Activated CD8-positive, alpha-beta T cell treated with anti-CD3 and anti-CD28 coated beads, Interleukin-2, amount 10 ng/mL, durations not matched to agents 7 days and 5 days (primary cell): ENCODE measurements at regions not wholly inside any gene's neighbourhood (a gene's known extent, or its start where the extent isn't known, plus 50 kb on each side); places are given as distances from the start of the nearest gene placed in this dataset.
"Not testable (repeated sequence)": the region's sequence is repeated elsewhere in the genome, so short reads cannot be mapped to it uniquely, and the experiment has no call there.

Experiments
- ATAC-seq: fragments of 150-1000 bp; cut with Tn5 transposase; one replicate; pipeline ENCODE4 v1.10.0; 2021; ENCODE audit warnings: moderate library complexity
- CTCF ChIA-PET: fragments of 350-600 bp; sonication (Branson Sonifier 250); formaldehyde crosslinking; loops from one replicate; lab custom pipeline; 2021; ENCODE audit warnings: antibody characterized with exemption; lab: Charles Lee
- POLR2A ChIA-PET: fragments of 350-600 bp; sonication (Branson Sonifier 250); formaldehyde crosslinking; loops from one replicate; lab custom pipeline; 2021; ENCODE audit warnings: antibody characterized with exemption; lab: Charles Lee
- DNase-seq: peaks from one replicate; pipeline ENCODE4 v3.0.0-alpha.2; 2020
- H3K27ac Mint-ChIP-seq: one replicate; pipeline ENCODE4 v1.8.0; 2021; ENCODE audit warnings: mild to moderate bottlenecking, mixed read lengths
- H3K27me3 Mint-ChIP-seq: one replicate; pipeline ENCODE4 v1.8.0; 2021; ENCODE audit warnings: low read depth, mixed read lengths
- H3K36me3 Mint-ChIP-seq: one replicate; pipeline ENCODE4 v1.8.0; 2021; ENCODE audit warnings: low read depth, mixed read lengths
- H3K4me1 Mint-ChIP-seq: one replicate; pipeline ENCODE4 v1.8.0; 2021; ENCODE audit warnings: low read depth, mixed read lengths
- H3K4me3 Mint-ChIP-seq: one replicate; pipeline ENCODE4 v1.8.0; 2021; ENCODE audit warnings: mild to moderate bottlenecking, mixed read lengths
- H3K9me3 Mint-ChIP-seq: one replicate; pipeline ENCODE4 v1.8.0; 2022; ENCODE audit warnings: mixed read lengths; ENCODE audit not compliant: insufficient read depth

GRCh38 chr15:31501536-31502157, 175.0 kb downstream of the KLF13 start:
- H3K4me3 Mint-ChIP-seq = no peak overlapping the region
- H3K9me3 Mint-ChIP-seq = no peaks in the 10 kb centered on the region
- ChIA-PET POLR2A (interaction anchor here (0.6 kb wide), 1 partner anchor 310 kb away, joined by 3 read pairs; no protein-coding TSS in a partner anchor), CTCF (interaction anchor here (0.7 to 3.6 kb wide), 5 partner anchors 8 to 106 kb away, joined by 3 to 29 read pairs (median 4); no protein-coding TSS in a partner anchor)
- peak overlapping the region; percentile 25 for H3K27ac Mint-ChIP-seq
- DNase-seq (peak; percentile 13), ATAC-seq (no peak)
- peaks cover 9% of the 10 kb centered on the region for H3K27me3 Mint-ChIP-seq
- no peaks in the 10 kb centered on the region for H3K36me3 Mint-ChIP-seq
- H3K4me1 Mint-ChIP-seq = peaks cover 3% of the 10 kb centered on the region

- H3K27me3 Mint-ChIP-seq = peaks cover 13% of the 10 kb centered on the region
- ChIA-PET POLR2A (no interaction called here), CTCF (interaction anchor here (2.3 to 3.6 kb wide), 2 partner anchors 9 to 13 kb away, joined by 6 to 29 read pairs; no protein-coding TSS in a partner anchor)
- no peak overlapping the region for H3K4me3 Mint-ChIP-seq
- no peak overlapping the region for H3K27ac Mint-ChIP-seq
- no peaks in the 10 kb centered on the region for H3K9me3 Mint-ChIP-seq
- H3K36me3 Mint-ChIP-seq = no peaks in the 10 kb centered on the region
- ATAC-seq (no peak), DNase-seq (peak; percentile 13)
- H3K4me1 Mint-ChIP-seq = peaks cover 3% of the 10 kb centered on the region
Measured at GRCh38 chr15:31502541-31503229, 176.1 kb downstream of the KLF13 start.

GRCh38 chr15:31503256-31503655, 176.6 kb downstream of the KLF13 start:
- Mint-ChIP-seq H3K36me3 (no peaks in the 10 kb centered on the region), H3K4me3 (no peak overlapping the region), H3K9me3 (no peaks in the 10 kb centered on the region), H3K4me1 (peaks cover 3% of the 10 kb centered on the region), H3K27ac (no peak overlapping the region), H3K27me3 (peaks cover 13% of the 10 kb centered on the region)
- no peak for ATAC-seq
- no peak for DNase-seq
- ChIA-PET POLR2A (no interaction called here), CTCF (interaction anchor here (2.3 to 3.6 kb wide), 2 partner anchors 10 to 13 kb away, joined by 6 to 29 read pairs; no protein-coding TSS in a partner anchor)

GRCh38 chr15:31503758-31504461, 177.3 kb downstream of the KLF13 start:
- H3K4me3 Mint-ChIP-seq = no peak overlapping the region
- ATAC-seq (no peak), DNase-seq (peak; percentile 15)
- peaks cover 3% of the 10 kb centered on the region for H3K4me1 Mint-ChIP-seq
- no peaks in the 10 kb centered on the region for H3K9me3 Mint-ChIP-seq
- no peak overlapping the region for H3K27ac Mint-ChIP-seq
- H3K27me3 Mint-ChIP-seq = peaks cover 13% of the 10 kb centered on the region
- CTCF ChIA-PET = interaction anchor here (1.0 to 2.3 kb wide), 2 partner anchors 11 to 15 kb away, joined by 3 to 6 read pairs; no protein-coding TSS in a partner anchor
- POLR2A ChIA-PET = interaction anchor here (0.7 kb wide), 1 partner anchor 558 kb away, joined by 3 read pairs; no protein-coding TSS in a partner anchor
- H3K36me3 Mint-ChIP-seq = no peaks in the 10 kb centered on the region

- H3K36me3 Mint-ChIP-seq = no peaks in the 10 kb centered on the region
- H3K27me3 Mint-ChIP-seq = peaks cover 13% of the 10 kb centered on the region
- ATAC-seq (no peak), DNase-seq (peak; percentile 18)
- CTCF ChIA-PET = interaction anchor here (1.0 kb wide), 1 partner anchor 16 kb away, joined by 3 read pairs; no protein-coding TSS in a partner anchor
- H3K4me1 Mint-ChIP-seq = peaks cover 3% of the 10 kb centered on the region
- no peaks in the 10 kb centered on the region for H3K9me3 Mint-ChIP-seq
- H3K27ac Mint-ChIP-seq = no peak overlapping the region
- POLR2A ChIA-PET = interaction anchor here (0.7 kb wide), 1 partner anchor 558 kb away, joined by 3 read pairs; no protein-coding TSS in a partner anchor
- no peak overlapping the region for H3K4me3 Mint-ChIP-seq
Measured at GRCh38 chr15:31504462-31504839, 177.8 kb downstream of the KLF13 start.

- ChIA-PET POLR2A (interaction anchor here (0.6 kb wide), 1 partner anchor 73 kb away, joined by 3 read pairs; no protein-coding TSS in a partner anchor), CTCF (interaction anchor here (1.4 kb wide), 1 partner anchor 18 kb away, joined by 3 read pairs; no protein-coding TSS in a partner anchor)
- not testable (repeated sequence) for ATAC-seq, H3K9me3 Mint-ChIP-seq, H3K36me3 Mint-ChIP-seq, H3K27ac Mint-ChIP-seq, H3K4me1 Mint-ChIP-seq, H3K4me3 Mint-ChIP-seq
- H3K27me3 Mint-ChIP-seq = peaks cover 11% of the 10 kb centered on the region
- DNase-seq = peak; percentile 5
Measured at GRCh38 chr15:31507573-31507972, 180.9 kb downstream of the KLF13 start.

GRCh38 chr15:31508656-31509055, 182.0 kb downstream of the KLF13 start:
- no peaks in the 10 kb centered on the region for H3K9me3 Mint-ChIP-seq
- ATAC-seq (no peak), DNase-seq (peak; percentile 9)
- no peak overlapping the region for H3K4me3 Mint-ChIP-seq
- H3K27ac Mint-ChIP-seq = no peak overlapping the region
- H3K36me3 Mint-ChIP-seq = no peaks in the 10 kb centered on the region
- ChIA-PET CTCF (no interaction called here), POLR2A (no interaction called here)
- peaks cover 10% of the 10 kb centered on the region for H3K4me1 Mint-ChIP-seq
- peaks cover 12% of the 10 kb centered on the region for H3K27me3 Mint-ChIP-seq

GRCh38 chr15:31510057-31510456, 183.4 kb downstream of the KLF13 start:
- ATAC-seq = no peak
- DNase-seq = no peak
- Mint-ChIP-seq H3K27me3 (peaks cover 12% of the 10 kb centered on the region), H3K4me3 (no peak overlapping the region), H3K36me3 (no peaks in the 10 kb centered on the region), H3K27ac (no peak overlapping the region), H3K4me1 (peaks cover 10% of the 10 kb centered on the region), H3K9me3 (no peaks in the 10 kb centered on the region)
- POLR2A ChIA-PET = no interaction called here
- CTCF ChIA-PET = no interaction called here

- POLR2A ChIA-PET = no interaction called here
- Mint-ChIP-seq H3K36me3 (no peaks in the 10 kb centered on the region), H3K27ac (no peak overlapping the region), H3K27me3 (peaks cover 10% of the 10 kb centered on the region), H3K4me1 (peaks cover 10% of the 10 kb centered on the region), H3K4me3 (no peak overlapping the region), H3K9me3 (no peaks in the 10 kb centered on the region)
- no peak for ATAC-seq
- peak; percentile 47 for DNase-seq
- CTCF ChIA-PET = no interaction called here
Measured at GRCh38 chr15:31511707-31512310, 185.2 kb downstream of the KLF13 start.

- DNase-seq (peak; percentile 16), ATAC-seq (no peak)
- H3K4me3 Mint-ChIP-seq = no peak overlapping the region
- H3K36me3 Mint-ChIP-seq = no peaks in the 10 kb centered on the region
- peaks cover 6% of the 10 kb centered on the region for H3K27me3 Mint-ChIP-seq
- ChIA-PET POLR2A (no interaction called here), CTCF (no interaction called here)
- H3K27ac Mint-ChIP-seq = no peak overlapping the region
- H3K4me1 Mint-ChIP-seq = peaks cover 10% of the 10 kb centered on the region
- H3K9me3 Mint-ChIP-seq = no peaks in the 10 kb centered on the region
Measured at GRCh38 chr15:31513178-31513577, 186.5 kb downstream of the KLF13 start.

- Mint-ChIP-seq H3K36me3 (no peaks in the 10 kb centered on the region), H3K4me3 (no peak overlapping the region), H3K4me1 (peaks cover 10% of the 10 kb centered on the region), H3K27ac (no peak overlapping the region), H3K9me3 (no peaks in the 10 kb centered on the region), H3K27me3 (peaks cover 13% of the 10 kb centered on the region)
- ATAC-seq (no peak), DNase-seq (peak; percentile 12)
- POLR2A ChIA-PET = no interaction called here
- CTCF ChIA-PET = no interaction called here
Measured at GRCh38 chr15:31516440-31516839, 189.8 kb downstream of the KLF13 start.
